Fibroblast of skin of abdomen (primary cell): ENCODE measurements at regions not wholly inside any gene's neighbourhood (a gene's known extent, or its start where the extent isn't known, plus 50 kb on each side); places are given as distances from the start of the nearest gene placed in this dataset.
"Not testable (repeated sequence)": the region's sequence is repeated elsewhere in the genome, so short reads cannot be mapped to it uniquely, and the experiment has no call there.

Source experiments
- DNase-seq: peaks from one replicate; pipeline ENCODE4 v3.0.0-alpha.2; 2013

- no peak for DNase-seq
These were observed 52.0 kb downstream of the ZC3H11B start for GRCh38 chr1:219560856-219561255.

GRCh38 chr1:219559899-219560298 lies 53.0 kb downstream of the ZC3H11B start:
- DNase-seq: no peak

GRCh38 chr1:219555806-219556205 lies 57.1 kb downstream of the ZC3H11B start:
- DNase-seq: peak; percentile 68

- DNase-seq: peak; percentile 50
These were observed 57.7 kb downstream of the ZC3H11B start for GRCh38 chr1:219555031-219555692.

GRCh38 chr1:219553934-219554502 lies 58.9 kb downstream of the ZC3H11B start:
- no peak for DNase-seq

GRCh38 chr1:219550201-219550600 lies 62.7 kb downstream of the ZC3H11B start:
- no peak for DNase-seq

GRCh38 chr1:219549215-219549614 lies 63.7 kb downstream of the ZC3H11B start:
- no peak for DNase-seq

DNA sequence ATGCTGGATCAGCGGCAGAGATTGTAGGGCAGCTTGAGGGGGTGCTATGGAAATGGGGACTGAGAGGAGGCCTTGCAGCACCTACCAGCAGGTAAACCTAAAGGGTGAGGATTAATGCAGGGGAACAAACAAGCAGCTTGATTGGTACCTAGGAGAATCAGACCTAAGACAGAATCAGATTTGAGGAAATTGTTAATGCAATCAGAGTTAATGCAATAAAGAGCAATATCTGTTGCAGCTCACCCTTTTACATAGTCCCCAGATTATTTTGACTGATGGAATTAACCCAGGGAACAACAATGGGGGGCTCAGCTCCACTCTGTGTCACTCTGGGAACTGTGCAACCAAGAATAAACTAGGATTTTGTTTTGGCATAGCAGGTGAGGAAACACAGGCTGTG lies 64.5 kb downstream of the ZC3H11B start:
- DNase-seq: no peak

DNA sequence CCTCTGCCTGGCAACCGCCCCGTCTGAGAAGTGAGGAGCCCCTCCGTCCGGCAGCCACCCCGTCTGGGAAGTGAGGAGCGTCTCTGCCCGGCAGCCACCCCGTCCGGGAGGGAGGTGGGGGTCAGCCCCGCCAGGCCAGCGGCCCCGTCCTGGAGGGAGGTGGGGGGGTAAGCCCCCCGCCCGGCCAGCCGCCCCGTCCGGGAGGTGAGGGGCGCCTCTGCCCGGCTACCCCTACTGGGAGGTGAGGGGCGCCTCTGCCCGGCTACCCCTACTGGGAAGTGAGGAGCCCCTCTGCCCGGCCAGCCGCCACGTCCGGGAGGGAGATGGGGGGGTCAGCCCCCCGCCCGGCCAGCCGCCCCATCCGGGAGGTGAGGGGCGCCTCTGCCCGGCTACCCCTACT lies 67.1 kb downstream of the ZC3H11B start:
- DNase-seq: not testable (repeated sequence)

GRCh38 chr1:219544163-219544846 lies 68.6 kb downstream of the ZC3H11B start:
- no peak for DNase-seq

GRCh38 chr1:219542828-219543518 lies 69.9 kb downstream of the ZC3H11B start:
- DNase-seq: peak; percentile 69

GRCh38 chr1:219541946-219542345 lies 71.0 kb downstream of the ZC3H11B start:
- DNase-seq: peak; percentile 11

DNA sequence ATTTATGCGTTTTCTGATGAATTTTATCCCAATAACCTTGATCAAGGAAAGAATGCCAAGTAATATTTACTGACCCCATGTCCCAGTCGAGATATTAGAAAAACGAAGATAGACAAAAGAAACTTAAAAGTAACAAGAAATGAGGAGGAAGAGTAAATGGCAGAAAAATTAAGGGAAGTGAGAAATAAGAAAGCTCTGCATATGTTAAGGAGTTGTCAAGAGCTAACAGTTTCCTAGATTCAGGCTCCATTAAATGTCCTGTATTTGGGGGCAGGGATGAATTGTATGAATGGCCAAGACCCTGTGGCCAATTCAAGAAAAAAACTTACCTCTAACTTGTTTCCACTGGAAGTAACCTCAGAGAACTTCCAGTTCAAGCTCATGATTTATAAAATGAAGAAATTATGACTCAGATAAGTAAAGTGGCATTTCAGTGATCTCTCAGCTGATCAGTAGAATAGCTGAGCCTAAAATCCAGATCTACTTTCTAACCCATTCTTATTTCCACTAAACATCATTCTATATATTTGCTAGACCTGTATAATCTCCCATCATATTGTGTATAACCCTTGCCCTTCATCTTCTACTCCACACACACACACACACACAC lies 73.2 kb downstream of the ZC3H11B start:
- no peak for DNase-seq

DNA sequence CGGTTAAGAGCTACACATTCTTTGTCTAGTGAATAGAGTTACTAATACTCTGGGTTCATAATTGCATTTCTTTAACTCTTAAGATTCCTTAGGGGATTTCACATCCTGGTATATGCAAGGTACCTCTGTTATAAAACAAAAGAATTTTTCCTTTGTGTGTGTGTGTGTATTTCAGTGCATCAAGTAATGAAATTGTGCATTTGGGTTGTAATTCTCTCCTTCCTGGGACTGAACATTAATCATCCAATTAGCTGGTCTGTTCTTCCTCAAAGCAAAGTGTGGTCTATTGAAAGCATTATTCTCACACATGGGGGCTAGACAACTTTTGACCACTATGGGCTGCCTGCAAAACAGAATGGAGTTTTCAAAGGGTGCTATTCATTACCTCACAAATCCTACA lies 74.0 kb downstream of the ZC3H11B start:
- no peak for DNase-seq

GRCh38 chr1:219537223-219537631 lies 75.7 kb downstream of the ZC3H11B start:
- DNase-seq: no peak

DNA sequence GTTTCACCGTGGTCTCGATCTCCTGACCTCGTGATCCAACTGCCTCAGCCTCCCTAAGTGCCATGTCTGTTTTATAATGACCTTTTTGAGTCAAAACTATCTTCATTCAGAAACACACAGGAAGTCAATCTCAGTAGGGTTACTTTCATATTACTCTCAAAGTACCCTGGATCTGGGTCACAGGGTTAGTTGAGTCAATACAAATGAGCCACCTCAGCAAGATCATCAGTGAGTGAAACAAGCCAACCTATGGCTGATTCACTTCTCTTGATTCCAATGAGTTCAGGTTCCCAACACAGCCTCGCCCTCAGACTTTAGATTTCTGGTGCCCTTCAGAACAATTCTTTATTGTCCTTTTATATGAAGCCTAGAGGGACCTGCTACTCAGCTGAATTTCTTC lies 76.9 kb downstream of the ZC3H11B start:
- DNase-seq: no peak

DNA sequence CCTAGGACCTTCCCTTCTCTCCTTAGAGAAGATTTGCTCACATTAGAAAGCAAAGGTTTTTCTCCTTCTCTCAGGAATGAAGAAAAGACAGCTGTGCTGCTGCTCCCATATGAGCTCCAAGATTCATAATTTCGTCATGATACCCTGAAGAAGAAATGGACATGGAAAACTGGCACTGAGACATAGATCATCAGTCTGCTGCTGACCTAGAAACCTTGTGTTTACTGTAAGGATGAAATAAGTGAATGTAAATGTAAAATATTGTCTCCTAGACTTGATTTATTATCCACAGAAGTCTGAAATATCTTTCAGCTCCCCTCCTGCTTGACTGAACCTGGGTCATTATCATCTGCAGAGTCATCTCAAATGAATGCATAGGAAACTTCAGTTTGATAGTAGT lies 77.9 kb downstream of the ZC3H11B start:
- peak; percentile 49 for DNase-seq

DNA sequence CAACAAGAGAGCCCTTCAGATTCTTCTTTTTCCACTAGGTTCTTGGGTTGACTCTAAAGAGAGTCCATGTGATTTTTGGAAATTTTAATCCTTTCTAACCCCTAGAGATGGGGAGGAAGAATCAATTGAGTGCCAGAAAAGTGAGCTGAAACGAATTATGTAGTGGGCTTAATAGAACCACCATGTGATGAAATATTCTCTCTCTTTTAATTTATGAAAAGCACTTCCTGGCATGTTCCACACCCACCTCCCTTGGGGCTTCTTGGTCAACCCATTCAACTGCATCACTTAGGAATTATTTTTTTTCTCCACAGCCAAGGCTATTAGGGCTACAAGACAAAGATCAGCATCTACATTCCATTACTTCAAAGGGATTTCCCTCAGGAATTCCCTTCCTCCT lies 79.6 kb downstream of the ZC3H11B start:
- DNase-seq: peak; percentile 66

DNA sequence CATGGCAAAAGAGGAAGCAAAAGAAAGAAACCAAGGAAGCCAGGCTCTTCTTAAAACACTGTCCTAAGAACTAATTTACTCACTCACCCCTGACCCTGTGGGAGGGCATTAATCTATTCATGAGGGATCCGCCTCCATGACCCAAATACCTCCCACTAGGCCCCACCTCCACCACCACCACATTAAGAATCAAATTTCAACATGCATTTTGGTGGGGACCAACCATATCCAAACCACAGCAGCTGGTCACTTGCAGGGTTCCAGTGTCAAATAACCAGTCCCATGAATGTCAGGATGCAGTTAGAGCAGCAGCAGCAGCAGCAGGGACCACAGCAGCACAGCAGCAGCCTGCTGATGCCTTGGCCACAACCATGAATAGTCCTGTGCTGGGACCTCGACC lies 83.8 kb downstream of the ZC3H11B start:
- no peak for DNase-seq

GRCh38 chr1:219528633-219529032 lies 84.3 kb downstream of the ZC3H11B start:
- DNase-seq: no peak

DNA sequence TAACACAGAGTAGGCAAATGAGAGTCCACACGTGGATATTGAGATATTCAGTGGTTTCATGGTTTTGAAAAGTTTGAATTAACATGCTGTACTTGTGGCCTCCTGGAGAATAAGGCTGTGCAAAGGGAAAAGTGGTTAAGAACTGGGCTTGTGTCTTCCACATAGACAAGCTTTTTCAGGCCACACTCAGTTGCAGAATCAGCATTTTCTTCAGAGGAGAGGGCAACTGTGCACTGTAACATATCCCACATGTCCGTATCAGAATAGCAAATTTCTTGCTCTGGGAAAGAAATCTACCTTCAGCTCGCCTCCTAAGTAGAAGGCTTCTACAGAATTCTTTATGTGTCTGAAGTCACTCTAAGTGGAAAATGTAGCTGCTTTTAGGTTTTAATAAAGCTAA lies 84.9 kb downstream of the ZC3H11B start:
- no peak for DNase-seq

DNA sequence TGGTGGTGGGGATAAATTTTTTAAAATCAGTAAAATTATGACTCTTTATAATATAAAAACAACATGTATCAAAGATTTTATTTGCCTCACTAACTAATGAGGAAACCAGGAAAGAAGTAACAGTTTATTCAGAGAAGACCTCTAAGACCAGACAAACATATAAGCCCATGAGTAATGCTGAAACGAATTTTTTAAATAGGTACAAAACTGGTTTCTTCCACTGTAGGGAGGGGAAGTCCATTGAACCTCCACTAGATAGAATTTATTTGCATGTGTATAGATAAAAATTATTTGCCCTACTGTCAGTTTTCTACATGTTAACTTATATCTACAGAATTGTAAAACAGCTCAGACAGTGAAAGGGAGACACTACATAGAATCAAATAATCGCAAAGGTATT lies 86.8 kb downstream of the ZC3H11B start:
- DNase-seq: no peak

DNA sequence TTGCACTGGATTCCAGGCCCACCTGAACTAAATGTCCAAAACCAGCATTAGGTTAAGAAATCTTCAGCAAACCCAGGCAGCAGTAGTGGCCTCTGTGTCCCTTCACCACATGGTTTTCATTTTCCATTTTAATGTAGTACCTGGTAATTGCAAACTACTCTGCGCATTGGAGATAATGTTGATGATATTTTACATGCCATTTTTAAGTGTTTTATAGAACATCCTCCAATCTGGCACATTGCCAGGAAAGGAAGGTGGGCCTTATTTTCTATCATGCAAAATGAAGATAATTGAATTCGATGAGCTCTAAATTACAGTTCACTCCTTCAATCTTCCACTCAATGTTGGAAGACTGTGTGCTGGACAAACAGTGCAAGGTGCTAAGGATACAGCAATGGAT lies 89.5 kb downstream of the ZC3H11B start:
- DNase-seq: no peak
